ENCODE measurements at regions not wholly inside any gene's neighbourhood (a gene's known extent, or its start where the extent isn't known, plus 50 kb on each side); places are given as distances from the start of the nearest gene placed in this dataset.

DNA sequence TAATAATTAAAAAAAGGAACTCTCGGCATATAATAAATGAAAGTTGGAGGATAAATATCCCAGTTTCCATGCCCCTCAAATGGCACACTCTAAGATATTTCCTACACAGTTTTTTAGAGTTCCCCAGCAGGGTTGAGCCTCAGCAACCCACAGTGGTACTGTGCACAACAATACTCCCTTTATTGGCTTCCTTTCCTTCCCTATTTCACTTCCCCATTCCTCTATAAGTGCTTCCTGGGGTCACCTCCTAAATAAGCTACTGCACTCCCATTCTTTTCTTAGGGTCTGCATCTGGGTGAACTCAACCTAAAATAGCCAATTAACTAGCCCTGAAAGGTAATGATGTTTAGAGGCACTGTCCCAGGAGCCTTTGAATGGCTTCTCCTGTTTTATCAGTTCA is 76.4 kb upstream of the NHS start:
- H3K4me3 ChIP-seq (ENCODE audit: low read depth, low read length) = no peak overlapping the region
- no peak for DNase-seq (ENCODE audit: low read depth)
- no peak for TF ChIP-seq CTCF (conservative IDR thresholded peaks at IDR 0.05; ENCODE audit: low read depth, low read length)

GRCh38 chrX:17299206-17299605 is 75.8 kb upstream of the NHS start:
- H3K4me3 ChIP-seq (ENCODE audit: low read depth, low read length) = no peak overlapping the region
- TF ChIP-seq CTCF (conservative IDR thresholded peaks at IDR 0.05; ENCODE audit: low read depth, low read length) = no peak
- DNase-seq (ENCODE audit: low read depth) = no peak

DNA sequence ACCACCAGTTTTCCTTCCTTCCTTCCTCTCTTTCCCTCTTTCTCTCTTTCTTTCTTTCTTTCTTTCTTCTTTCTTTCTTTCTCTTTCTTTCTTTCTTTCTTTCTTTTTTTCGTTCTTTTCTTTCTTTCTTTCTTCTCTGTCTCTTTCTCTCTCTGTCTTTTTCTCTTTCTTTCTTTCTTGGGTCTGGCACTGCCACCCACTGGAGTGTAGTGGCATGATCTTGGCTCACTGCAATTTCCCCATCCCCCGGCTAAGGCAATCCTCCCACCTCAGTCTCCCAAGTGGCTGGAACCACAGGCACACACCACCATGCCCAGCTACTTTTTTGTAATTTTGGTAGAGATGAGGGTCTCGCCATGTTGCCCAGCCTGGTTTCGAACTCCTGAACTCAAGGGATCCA is 51.6 kb upstream of the NHS start:
- DNase-seq (ENCODE audit: low read depth) = no peak
- no peak overlapping the region for H3K4me3 ChIP-seq (ENCODE audit: low read depth, low read length)
- TF ChIP-seq CTCF (conservative IDR thresholded peaks at IDR 0.05; ENCODE audit: low read depth, low read length) = peak; percentile 31
